HepG2 (cell line): ENCODE measurements at regions not wholly inside any gene's neighbourhood (a gene's known extent, or its start where the extent isn't known, plus 50 kb on each side); places are given as distances from the start of the nearest gene placed in this dataset.

Experiments used
- ATAC-seq: fragments of 200-7000 bp; cut with Tn5 transposase; 3 replicates; pipeline ENCODE4 v1.9.1; 2020; ENCODE audit warnings: mild to moderate bottlenecking, moderate library complexity
- BruUV-seq: library from RNA; stranded (reverse); fragments of 400-500 nt; replicated peaks from 2 replicates; lab custom pipeline; 2021; lab: Mats Ljungman, UMichigan
- CTCF ChIA-PET: fragments of 300-600 bp; formaldehyde crosslinking; extraction: SDS; loops from one replicate; lab custom pipeline; 2021; ENCODE audit warnings: low total read pairs, inconsistent platforms, low intra/inter-chr PET ratio; lab: Yijun Ruan, JAX
- POLR2A ChIA-PET: fragments of 350-600 bp; sonication (Branson Sonifier 250); formaldehyde crosslinking; loops from one replicate; lab custom pipeline; 2020; ENCODE audit warnings: antibody characterized with exemption, inconsistent platforms; lab: Yijun Ruan, JAX
- DNase-seq: peaks from one replicate; pipeline ENCODE4 v3.0.0-alpha.2; 2015; ENCODE audit warnings: low spot score
- FAIRE-seq: peaks from 3 replicates; lab custom pipeline; 2011; peaks lifted over from hg19 to GRCh38; lab: Jason Lieb, UNC
- H2AFZ ChIP-seq: one replicate; pipeline ENCODE4 v1.6.1; 2011; ENCODE audit warnings: low read length, inconsistent platforms
- H3K27ac ChIP-seq: fragments of 300-600 bp; 3 replicates; pipeline ENCODE4 v1.8.0; 2011; ENCODE audit warnings: mixed run types, mild to moderate bottlenecking, mixed read lengths, low read length, inconsistent platforms; ENCODE audit not compliant: insufficient read depth; ENCODE audit errors: extremely low read length
- H3K27me3 ChIP-seq, 2 experiments: fragments of 200-600 bp in 1 of 2; 2 replicates in 1 of 2; 3 replicates in 1 of 2; pipeline versions ENCODE4 v1.6.0 to v1.8.0; 2011; ENCODE audit warnings: low read length in 2 of 2, mild to moderate bottlenecking in 2 of 2, moderate library complexity in 2 of 2, inconsistent platforms in 1 of 2; ENCODE audit not compliant: insufficient read depth in 2 of 2, control insufficient read depth in 1 of 2
- H3K36me3 ChIP-seq, 2 experiments: fragments of 200-600 bp in 1 of 2; replicated peaks in 1 of 2; 2 replicates in 1 of 2; 3 replicates in 1 of 2; pipeline versions ENCODE4 v1.5.1 to v1.8.0; 2011; ENCODE audit warnings: low read length in 2 of 2, inconsistent platforms in 1 of 2; ENCODE audit not compliant: insufficient read depth in 2 of 2, control insufficient read depth in 1 of 2
- H3K4me1 ChIP-seq: 2 replicates; pipeline ENCODE4 v1.5.1; 2012; ENCODE audit warnings: low read length, inconsistent platforms; ENCODE audit not compliant: insufficient read depth
- H3K4me2 ChIP-seq: 2 replicates; pipeline ENCODE4 v1.6.0; 2011; ENCODE audit warnings: low read depth, low read length, inconsistent platforms
- H3K4me3 ChIP-seq, 3 experiments: fragments of 200-600 bp in 1 of 3; sonication (generic), shearing (Covaris generic) in 1 of 3; replicated peaks in 1 of 3; 2 replicates each; pipeline ENCODE4 v1.5.1; 2011 to 2016; ENCODE audit warnings: low read length in 3 of 3, inconsistent platforms in 2 of 3, low read depth in 2 of 3, mild to moderate bottlenecking in 2 of 3, control low read depth in 1 of 3, mixed read lengths in 1 of 3; ENCODE audit not compliant: insufficient read depth in 1 of 3
- H3K79me2 ChIP-seq: one replicate; pipeline ENCODE4 v1.6.1; 2011; ENCODE audit warnings: low read length, inconsistent platforms; ENCODE audit not compliant: insufficient read depth
- H3K9ac ChIP-seq: 2 replicates; pipeline ENCODE4 v1.6.0; 2011; ENCODE audit warnings: mild to moderate bottlenecking, low read depth, low read length, inconsistent platforms; ENCODE audit not compliant: insufficient read depth
- H3K9me3 ChIP-seq: 2 replicates; pipeline ENCODE4 v1.5.1; 2012; ENCODE audit warnings: mild to moderate bottlenecking, low read length
- H4K20me1 ChIP-seq: 2 replicates; pipeline ENCODE4 v1.6.0; 2011; ENCODE audit warnings: inconsistent platforms, mild to moderate bottlenecking, low read length, moderate library complexity; ENCODE audit not compliant: insufficient read depth
- KLF13 ChIP-seq: sonication (generic); formaldehyde crosslinking; IDR thresholded peaks from 2 replicates; pipeline ENCODE4 v1.4.0; 2020; ENCODE audit warnings: mild to moderate bottlenecking, missing genetic modification reagents
- MEF2D ChIP-seq: sonication (generic); formaldehyde crosslinking; IDR thresholded peaks from 2 replicates; pipeline ENCODE4 v1.5.1; 2020; ENCODE audit warnings: mild to moderate bottlenecking, missing genetic modification reagents
- NRL ChIP-seq: sonication (generic); formaldehyde crosslinking; IDR thresholded peaks from 2 replicates; pipeline ENCODE4 v1.5.0; 2020; ENCODE audit warnings: missing genetic modification reagents, mild to moderate bottlenecking, moderate library complexity, borderline replicate concordance
- PHF21A ChIP-seq: sonication (generic); formaldehyde crosslinking; IDR thresholded peaks from 2 replicates; pipeline ENCODE4 v1.5.0; 2020; ENCODE audit warnings: mild to moderate bottlenecking, missing genetic modification reagents
- REST ChIP-seq, 2 experiments: IDR thresholded peaks; 2 replicates each; pipeline ENCODE4 v1.6.1; 2011 to 2012; ENCODE audit warnings: low read length in 2 of 2, borderline replicate concordance in 1 of 2, low read depth in 1 of 2, mild to moderate bottlenecking in 1 of 2, moderate library complexity in 1 of 2
- TAF1 ChIP-seq: sonication (generic); formaldehyde crosslinking; IDR thresholded peaks from 2 replicates; pipeline ENCODE4 v1.4.0; 2020; ENCODE audit warnings: missing genetic modification reagents
- U2AF2 ChIP-seq: fragments of 200-400 bp; formaldehyde crosslinking; IDR thresholded peaks from 2 replicates; pipeline ENCODE4 v1.6.1; 2017; ENCODE audit warnings: low read depth, mild to moderate bottlenecking, low read length
- ZNF256 ChIP-seq: sonication (generic); formaldehyde crosslinking; conservative IDR thresholded peaks from 2 replicates; pipeline ENCODE4 v1.4.0; 2020; ENCODE audit warnings: missing genetic modification reagents
- ZNF580 ChIP-seq: IDR thresholded peaks from 2 replicates; pipeline ENCODE4 v1.6.1; 2016; ENCODE audit warnings: low read depth, borderline replicate concordance
- ZNF7 ChIP-seq: IDR thresholded peaks from 2 replicates; pipeline ENCODE4 v1.6.1; 2016; ENCODE audit warnings: missing biosample characterization, missing genetic modification reagents
- ZNF839 ChIP-seq: sonication (generic); formaldehyde crosslinking; IDR thresholded peaks from 2 replicates; pipeline ENCODE4 v1.4.0; 2020; ENCODE audit warnings: missing genetic modification reagents, mild to moderate bottlenecking, borderline replicate concordance
- WGBS: methylation state at CpG from one replicate; pipeline ENCODE4 v1.1.6; 2017; ENCODE audit warnings: low lambda C conversion rate; 5-methylcytosine and 5-hydroxymethylcytosine counted together
- in situ Hi-C: cut with HindIII; loops from 2 replicates; pipeline ENCODE4 v1.10.0; 2017; ENCODE audit warnings: low pct_unique_long_range_greater_than_20kb; ENCODE audit not compliant: extremely low pct_ligation_motif_present
- intact Hi-C: fragments of 100-400 bp; cut with micrococcal nuclease; formaldehyde crosslinking; loops from one replicate; pipeline ENCODE4 v1.10.0; 2022; ENCODE audit not compliant: unreplicated experiment
- TF ChIP-seq, protein P1 (sequence below): sonication (generic); formaldehyde crosslinking; IDR thresholded peaks from 2 replicates; pipeline ENCODE4 v1.5.1; 2020; ENCODE audit warnings: mild to moderate bottlenecking, missing genetic modification reagents, moderate library complexity
- TF ChIP-seq, protein P2 (sequence below): sonication (generic); formaldehyde crosslinking; IDR thresholded peaks from 2 replicates; pipeline ENCODE4 v1.9.0; 2021; ENCODE audit warnings: missing genetic modification reagents, mild to moderate bottlenecking, borderline replicate concordance
- TF ChIP-seq, protein P3 (sequence below): sonication (generic); formaldehyde crosslinking; IDR thresholded peaks from 2 replicates; pipeline ENCODE4 v1.4.0; 2020; ENCODE audit warnings: mild to moderate bottlenecking, missing genetic modification reagents

- ATAC-seq (no peak), FAIRE-seq (no peak), DNase-seq (no peak)
- Histone ChIP-seq H3K4me1 (no peaks in the 10 kb centered on the region), H3K27ac (no peak overlapping the region), H3K79me2 (no peaks in the 10 kb centered on the region), H3K9me3 (no peaks in the 10 kb centered on the region), H3K27me3 (no peaks in the 10 kb centered on the region; a peak in 1 of 5 replicates), H4K20me1 (0 out of 2 replicates have a peak, but pooled peaks cover 2% of the 10 kb centered on the region), H3K4me2 (no peak overlapping the region), H3K9ac (no peak overlapping the region), H2AFZ (no peak overlapping the region), H3K4me3 (no peak overlapping the region), H3K36me3 (no peaks in the 10 kb centered on the region)
- BruUV-seq = no TSS peak
- intact Hi-C loops = no loop called here
- WGBS = 23% methylated on average over 5 of the region's 5 CpGs
- in situ Hi-C loops = no loop called here
- ChIA-PET CTCF (no interaction called here), POLR2A (no interaction called here)
- TF ChIP-seq U2AF2 (no peak), ZNF839 (CRISPR knock-in tag) (no peak), MEF2D (no peak), REST (IDR thresholded peaks at IDR 0.05; ENCODE audit: borderline replicate concordance in 1 of 2, low read depth in 1 of 2, low read length in 2 of 2) (no peak), ZNF256 (no peak), PHF21A (CRISPR knock-in tag) (no peak), KLF13 (CRISPR knock-in tag) (no peak), NRL (CRISPR knock-in tag) (no peak), ZNF580 (CRISPR knock-in tag) (no peak), TAF1 (CRISPR knock-in tag) (no peak), ZNF7 (CRISPR knock-in tag) (no peak)
- TF ChIP-seq, protein P1, sequence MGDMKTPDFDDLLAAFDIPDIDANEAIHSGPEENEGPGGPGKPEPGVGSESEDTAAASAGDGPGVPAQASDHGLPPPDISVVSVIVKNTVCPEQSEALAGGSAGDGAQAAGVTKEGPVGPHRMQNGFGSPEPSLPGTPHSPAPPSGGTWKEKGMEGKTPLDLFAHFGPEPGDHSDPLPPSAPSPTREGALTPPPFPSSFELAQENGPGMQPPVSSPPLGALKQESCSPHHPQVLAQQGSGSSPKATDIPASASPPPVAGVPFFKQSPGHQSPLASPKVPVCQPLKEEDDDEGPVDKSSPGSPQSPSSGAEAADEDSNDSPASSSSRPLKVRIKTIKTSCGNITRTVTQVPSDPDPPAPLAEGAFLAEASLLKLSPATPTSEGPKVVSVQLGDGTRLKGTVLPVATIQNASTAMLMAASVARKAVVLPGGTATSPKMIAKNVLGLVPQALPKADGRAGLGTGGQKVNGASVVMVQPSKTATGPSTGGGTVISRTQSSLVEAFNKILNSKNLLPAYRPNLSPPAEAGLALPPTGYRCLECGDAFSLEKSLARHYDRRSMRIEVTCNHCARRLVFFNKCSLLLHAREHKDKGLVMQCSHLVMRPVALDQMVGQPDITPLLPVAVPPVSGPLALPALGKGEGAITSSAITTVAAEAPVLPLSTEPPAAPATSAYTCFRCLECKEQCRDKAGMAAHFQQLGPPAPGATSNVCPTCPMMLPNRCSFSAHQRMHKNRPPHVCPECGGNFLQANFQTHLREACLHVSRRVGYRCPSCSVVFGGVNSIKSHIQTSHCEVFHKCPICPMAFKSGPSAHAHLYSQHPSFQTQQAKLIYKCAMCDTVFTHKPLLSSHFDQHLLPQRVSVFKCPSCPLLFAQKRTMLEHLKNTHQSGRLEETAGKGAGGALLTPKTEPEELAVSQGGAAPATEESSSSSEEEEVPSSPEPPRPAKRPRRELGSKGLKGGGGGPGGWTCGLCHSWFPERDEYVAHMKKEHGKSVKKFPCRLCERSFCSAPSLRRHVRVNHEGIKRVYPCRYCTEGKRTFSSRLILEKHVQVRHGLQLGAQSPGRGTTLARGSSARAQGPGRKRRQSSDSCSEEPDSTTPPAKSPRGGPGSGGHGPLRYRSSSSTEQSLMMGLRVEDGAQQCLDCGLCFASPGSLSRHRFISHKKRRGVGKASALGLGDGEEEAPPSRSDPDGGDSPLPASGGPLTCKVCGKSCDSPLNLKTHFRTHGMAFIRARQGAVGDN (CRISPR knock-in tag) = no peak
- TF ChIP-seq, protein P2, sequence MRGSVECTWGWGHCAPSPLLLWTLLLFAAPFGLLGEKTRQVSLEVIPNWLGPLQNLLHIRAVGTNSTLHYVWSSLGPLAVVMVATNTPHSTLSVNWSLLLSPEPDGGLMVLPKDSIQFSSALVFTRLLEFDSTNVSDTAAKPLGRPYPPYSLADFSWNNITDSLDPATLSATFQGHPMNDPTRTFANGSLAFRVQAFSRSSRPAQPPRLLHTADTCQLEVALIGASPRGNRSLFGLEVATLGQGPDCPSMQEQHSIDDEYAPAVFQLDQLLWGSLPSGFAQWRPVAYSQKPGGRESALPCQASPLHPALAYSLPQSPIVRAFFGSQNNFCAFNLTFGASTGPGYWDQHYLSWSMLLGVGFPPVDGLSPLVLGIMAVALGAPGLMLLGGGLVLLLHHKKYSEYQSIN = no peak
- TF ChIP-seq, protein P3, sequence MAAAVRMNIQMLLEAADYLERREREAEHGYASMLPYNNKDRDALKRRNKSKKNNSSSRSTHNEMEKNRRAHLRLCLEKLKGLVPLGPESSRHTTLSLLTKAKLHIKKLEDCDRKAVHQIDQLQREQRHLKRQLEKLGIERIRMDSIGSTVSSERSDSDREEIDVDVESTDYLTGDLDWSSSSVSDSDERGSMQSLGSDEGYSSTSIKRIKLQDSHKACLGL (CRISPR knock-in tag) = no peak
These were observed 146.1 kb upstream of the CSF3R start for GRCh38 chr1:36628804-36629203.
